ENCODE measurements at regions not wholly inside any gene's neighbourhood (a gene's known extent, or its start where the extent isn't known, plus 50 kb on each side); places are given as distances from the start of the nearest gene placed in this dataset.

- Mint-ChIP-seq H3K27ac (no peak overlapping the region), H3K9me3 (no peaks in the 10 kb centered on the region), H3K4me3 (no peak overlapping the region), H3K27me3 (ENCODE audit: low read depth) (no peaks in the 10 kb centered on the region), H3K4me1 (no peaks in the 10 kb centered on the region), H3K36me3 (ENCODE audit: insufficient read depth in 1 of 3, low read depth in 3 of 3) (no peaks in the 10 kb centered on the region)
- Histone ChIP-seq H3K23ac (ENCODE audit: insufficient read length, low read depth, low read length) (no peak overlapping the region), H3K79me1 (ENCODE audit: insufficient read depth, low read depth, low read length, poor library complexity, severe bottlenecking) (no peaks in the 10 kb centered on the region), H2BK12ac (ENCODE audit: insufficient read length, low read depth, low read length) (no peak overlapping the region), H2BK15ac (ENCODE audit: low read depth, low read length) (no peak overlapping the region), H2AK5ac (ENCODE audit: insufficient read length, low read length) (no peak overlapping the region), H3K9ac (ENCODE audit: extremely low read depth, insufficient read length, low read length) (no peak overlapping the region), H3K4me1 (ENCODE audit: insufficient read depth, low read length) (no peaks in the 10 kb centered on the region), H3K56ac (ENCODE audit: insufficient read length, low read depth, low read length) (no peak overlapping the region), H3K27me3 (ENCODE audit: insufficient read depth, low read length) (no peaks in the 10 kb centered on the region), H2AFZ (ENCODE audit: low read length) (no peak overlapping the region), H4K8ac (replicated peaks; ENCODE audit: insufficient read length, low read depth, low read length) (no peak overlapping the region), H3K27ac (ENCODE audit: insufficient read length, low read depth, low read length) (no peak overlapping the region), H3K14ac (ENCODE audit: insufficient read depth, low read length) (no peak overlapping the region), H2BK5ac (ENCODE audit: insufficient read length, low read length) (no peak overlapping the region), H3K18ac (ENCODE audit: insufficient read length, low read depth, low read length) (no peak overlapping the region), H3K23me2 (ENCODE audit: insufficient read length, low read depth, low read length, poor library complexity, severe bottlenecking) (no peaks in the 10 kb centered on the region), H3K4me2 (ENCODE audit: insufficient read depth, insufficient read length, low read length) (no peak overlapping the region), H3T11ph (ENCODE audit: low read length) (no peak overlapping the region), H2BK20ac (ENCODE audit: low read depth, low read length, poor library complexity, severe bottlenecking) (no peak overlapping the region), H3K9me3 (ENCODE audit: control insufficient read depth, low read depth, low read length) (no peaks in the 10 kb centered on the region), H4K20me1 (ENCODE audit: control insufficient read depth, insufficient read depth, insufficient read length) (no peaks in the 10 kb centered on the region), H3K4ac (ENCODE audit: low read depth, low read length) (no peak overlapping the region), H2BK120ac (ENCODE audit: low read depth, low read length, poor library complexity, severe bottlenecking) (no peak overlapping the region), H4K5ac (ENCODE audit: insufficient read length, low read depth, low read length) (no peak overlapping the region), H3K79me2 (ENCODE audit: insufficient read depth, low read length) (no peaks in the 10 kb centered on the region), H4K91ac (ENCODE audit: insufficient read length, low read depth, low read length) (no peak overlapping the region)
- DNase-seq: no peak
- TF ChIP-seq CTCF (conservative IDR thresholded peaks at IDR 0.05): no peak
- WGBS (ENCODE audit: extremely low coverage, insufficient read length, low lambda C conversion rate): no CpG with 5 or more reads among the region's 1 CpG
Measured at GRCh38 chr5:143760755-143761154, 51.2 kb upstream of the HMHB1 start.

All from H9 (cell line).